Medulla oblongata (tissue), 1 donor: ENCODE measurements at regions not wholly inside any gene's neighbourhood (a gene's known extent, or its start where the extent isn't known, plus 50 kb on each side); places are given as distances from the start of the nearest gene placed in this dataset.

Source experiments
- DNase-seq: peaks from one replicate; pipeline ENCODE4 v3.0.0-alpha.2; 2015; ENCODE audit errors: extremely low spot score

- DNase-seq = no peak
These were observed 315.6 kb upstream of the CITED2 start for GRCh38 chr6:139690007-139690406.

GRCh38 chr6:139687055-139687454, 312.6 kb upstream of the CITED2 start:
- DNase-seq = no peak

DNA sequence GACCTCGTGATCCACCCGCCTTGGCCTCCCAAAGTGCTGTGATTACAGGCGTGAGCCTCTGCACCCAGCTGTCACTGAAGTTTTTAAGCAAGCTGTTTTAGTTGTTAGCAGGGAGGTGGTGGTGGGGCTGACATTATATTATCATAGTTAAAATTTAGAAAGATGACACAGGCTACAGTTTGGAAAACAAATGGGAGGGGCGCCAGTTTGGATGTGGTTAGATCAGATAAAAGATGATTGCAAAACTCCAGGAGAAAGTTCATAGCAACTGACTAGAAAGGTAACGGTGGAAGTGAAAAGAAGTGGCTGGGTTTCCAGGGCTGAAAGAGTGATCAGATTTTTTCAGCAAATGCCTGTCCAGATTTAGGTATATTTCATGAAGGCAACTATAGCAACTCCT, 311.9 kb upstream of the CITED2 start:
- DNase-seq = no peak

GRCh38 chr6:139685009-139685408, 310.6 kb upstream of the CITED2 start:
- DNase-seq = no peak

GRCh38 chr6:139680819-139681218, 306.4 kb upstream of the CITED2 start:
- no peak for DNase-seq

DNA sequence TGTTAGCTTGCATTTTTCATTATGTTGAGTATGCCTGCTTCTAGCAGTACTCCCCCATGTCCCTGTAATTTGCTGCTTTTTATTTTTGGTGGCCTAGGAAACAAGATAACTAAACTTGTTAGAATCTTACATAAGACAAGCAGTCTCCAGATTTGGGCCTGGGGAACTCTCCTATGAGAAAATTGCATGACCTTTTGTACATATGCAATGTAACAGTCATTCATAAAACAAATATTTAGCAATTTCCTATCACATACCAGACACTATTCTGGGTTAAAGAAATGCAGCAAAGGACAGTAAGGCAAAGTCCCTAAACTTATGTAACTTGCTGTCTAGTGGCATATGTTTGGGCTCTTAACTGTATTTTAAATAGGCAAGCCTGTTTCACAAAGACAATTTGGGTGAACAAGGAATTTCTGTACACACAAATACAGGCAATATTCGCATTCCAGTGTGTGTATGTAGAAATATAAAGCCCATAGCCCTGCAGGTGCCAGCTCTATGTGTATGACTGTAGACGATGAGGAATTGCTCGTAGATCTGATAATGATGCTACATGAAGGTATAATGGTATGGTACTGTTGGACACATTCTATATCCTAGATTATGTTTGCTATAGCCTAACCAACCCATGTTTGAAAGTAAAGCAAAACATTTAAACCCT, 305.2 kb upstream of the CITED2 start:
- no peak for DNase-seq

GRCh38 chr6:139676718-139677117, 302.3 kb upstream of the CITED2 start:
- no peak for DNase-seq

GRCh38 chr6:139666284-139666683, 291.8 kb upstream of the CITED2 start:
- DNase-seq = no peak

DNA sequence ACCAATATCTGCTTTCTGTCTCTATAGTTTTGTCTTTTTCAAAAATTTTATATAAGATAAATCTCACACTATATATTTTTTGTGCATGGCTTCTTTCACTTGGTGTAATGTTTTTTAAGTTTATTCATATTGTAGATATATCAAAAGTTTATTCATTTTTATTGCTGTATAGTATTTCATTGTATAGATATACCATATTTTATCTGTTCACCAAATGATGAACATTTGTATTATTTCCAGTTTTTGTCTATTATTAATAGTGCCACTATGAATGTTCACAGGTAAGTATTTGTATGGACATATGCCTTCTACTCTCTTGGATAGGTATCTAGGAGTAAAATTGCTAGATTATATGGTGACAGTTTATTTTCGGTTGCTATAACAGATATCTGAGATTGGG, 289.5 kb upstream of the CITED2 start:
- no peak for DNase-seq

DNA sequence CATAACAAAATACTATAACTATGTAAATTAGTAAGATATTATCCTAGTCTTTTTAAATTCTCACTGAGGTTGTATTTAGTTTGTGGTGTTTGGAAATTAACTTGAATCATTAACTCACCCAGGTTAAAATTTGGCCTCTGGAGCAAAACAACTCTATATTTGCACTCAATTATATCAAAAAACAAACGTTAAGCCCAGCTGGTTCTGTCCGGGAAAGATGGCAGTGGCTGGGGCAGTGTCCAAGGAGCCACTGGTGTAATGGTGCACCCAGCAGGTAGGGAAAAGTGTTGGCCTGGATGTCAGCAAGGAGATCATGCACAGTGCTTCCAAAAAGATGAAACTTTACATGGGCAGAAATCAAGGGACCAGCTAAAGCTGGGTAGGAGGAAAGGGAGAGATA, 285.3 kb upstream of the CITED2 start:
- DNase-seq = no peak

DNA sequence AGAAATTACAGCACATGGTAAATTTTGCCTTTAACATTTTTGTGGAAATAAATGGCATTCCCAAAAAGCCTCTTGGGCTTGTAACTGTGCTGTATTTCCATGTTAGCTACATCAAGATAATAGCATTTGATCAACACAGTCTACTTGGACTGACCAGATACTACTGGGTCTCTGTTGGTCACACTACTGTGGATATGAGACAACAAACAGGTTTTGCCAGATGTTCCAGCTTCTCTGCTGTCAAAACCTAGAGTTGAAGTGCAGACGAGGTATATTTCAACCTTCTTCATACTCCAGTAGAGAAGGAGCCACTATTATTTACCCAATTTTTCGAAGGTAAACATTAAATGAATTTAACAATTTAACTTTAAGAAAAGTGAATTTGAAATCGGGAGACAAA, 284.7 kb upstream of the CITED2 start:
- DNase-seq = no peak

DNA sequence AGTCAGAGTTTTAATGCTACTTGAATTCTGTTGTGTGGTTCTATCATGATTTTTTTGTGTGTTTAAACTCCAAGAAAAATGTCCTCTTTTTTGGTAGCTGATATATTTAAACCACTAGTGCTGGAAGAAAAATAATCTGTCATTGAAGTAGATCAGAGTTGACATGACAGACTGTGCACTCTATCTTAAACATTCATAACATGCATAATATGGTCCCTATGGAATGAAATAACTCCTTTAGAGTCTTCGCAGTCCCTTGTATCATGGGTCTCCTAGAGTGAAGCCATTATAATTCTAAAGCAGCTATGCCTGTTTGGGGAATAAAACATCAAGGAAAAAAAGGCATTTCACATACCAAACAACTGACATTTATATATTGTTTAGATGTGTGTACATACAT, 282.7 kb upstream of the CITED2 start:
- DNase-seq = no peak

DNA sequence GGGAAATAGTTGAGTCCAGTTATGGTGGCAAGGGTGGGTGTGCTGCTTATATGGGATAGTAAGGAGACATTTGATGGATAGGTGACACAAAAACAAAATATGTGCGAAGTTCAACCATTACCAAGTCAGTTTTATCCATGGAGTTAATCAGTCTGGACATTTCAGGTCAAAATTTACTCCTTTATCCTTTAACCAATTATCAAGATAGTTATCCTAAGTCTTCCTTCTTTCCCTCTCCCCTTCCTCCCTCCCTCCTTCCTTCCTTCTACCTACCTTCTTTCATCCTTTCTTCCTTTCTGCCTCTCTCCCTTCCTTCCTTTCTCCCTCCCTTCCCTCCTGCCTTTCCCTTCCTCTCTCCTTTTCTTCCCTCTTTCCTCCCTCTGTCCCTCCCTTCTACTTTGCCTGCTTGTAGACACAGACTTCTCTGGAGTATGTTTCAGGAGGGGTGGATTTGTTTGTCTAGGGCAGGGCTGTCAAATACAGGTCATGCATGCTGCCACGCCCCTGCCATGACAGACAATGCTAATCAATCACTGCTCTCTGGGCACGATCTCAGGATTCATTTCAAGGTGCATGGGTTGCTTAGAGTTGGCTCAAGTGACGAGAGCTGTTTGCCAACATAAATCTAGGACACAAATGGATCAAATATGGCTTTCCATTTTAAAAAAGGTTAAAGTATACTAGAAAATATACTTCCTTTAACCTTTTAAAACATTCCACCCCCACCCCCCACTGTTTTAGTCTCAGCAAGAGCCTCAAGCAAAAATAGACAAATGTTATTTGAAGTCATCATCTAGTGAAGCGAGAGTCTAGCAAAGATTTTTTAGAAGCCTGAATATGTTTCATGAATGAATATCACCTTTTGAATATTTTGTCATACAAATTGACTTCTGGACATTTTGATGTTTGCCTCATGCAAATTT, 281.6 kb upstream of the CITED2 start:
- DNase-seq = no peak

DNA sequence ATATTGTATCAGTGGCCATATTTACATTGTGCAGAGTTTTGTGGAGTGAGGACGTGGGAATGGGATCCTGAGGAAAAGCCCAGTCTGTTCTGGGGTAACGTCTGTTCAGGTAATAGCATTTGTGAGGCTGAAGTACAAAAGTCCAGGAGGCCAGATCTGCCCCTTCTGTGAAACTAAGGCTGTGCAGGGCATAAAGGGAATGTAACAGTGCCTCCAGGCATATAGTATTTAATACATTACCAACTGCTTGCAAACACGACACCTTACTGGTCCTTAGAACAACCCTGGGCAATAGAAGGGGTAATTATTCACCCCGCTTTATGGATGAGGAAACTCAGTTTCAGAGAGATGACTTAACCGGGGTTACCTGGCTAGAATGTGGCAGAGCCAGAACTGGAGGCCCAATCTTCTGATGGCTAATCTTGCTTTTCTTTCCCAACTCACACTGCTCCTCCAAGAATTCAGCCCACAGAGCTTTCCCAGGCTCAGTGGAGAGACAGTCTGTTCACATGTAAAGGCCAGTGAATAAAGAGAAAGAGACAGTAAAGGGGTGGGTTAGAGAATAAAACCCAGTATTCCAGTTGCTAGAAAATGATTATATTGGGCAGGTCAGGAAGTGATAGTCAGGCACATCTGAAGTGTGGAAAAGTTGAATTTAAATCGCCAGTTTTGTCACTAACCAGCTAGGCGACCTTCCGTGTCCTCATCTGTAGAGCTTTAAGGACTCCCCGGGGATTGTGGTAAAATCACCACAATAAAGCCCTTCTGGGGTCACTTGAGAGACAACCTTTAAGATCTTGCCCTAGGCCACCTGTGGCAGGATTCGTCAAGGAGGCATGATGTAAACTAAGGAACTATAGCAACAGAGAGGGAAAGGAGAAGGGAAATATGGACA, 280.7 kb upstream of the CITED2 start:
- no peak for DNase-seq

GRCh38 chr6:139654309-139654708, 279.9 kb upstream of the CITED2 start:
- no peak for DNase-seq

- DNase-seq = no peak
These were observed 278.7 kb upstream of the CITED2 start for GRCh38 chr6:139653111-139653510.

DNA sequence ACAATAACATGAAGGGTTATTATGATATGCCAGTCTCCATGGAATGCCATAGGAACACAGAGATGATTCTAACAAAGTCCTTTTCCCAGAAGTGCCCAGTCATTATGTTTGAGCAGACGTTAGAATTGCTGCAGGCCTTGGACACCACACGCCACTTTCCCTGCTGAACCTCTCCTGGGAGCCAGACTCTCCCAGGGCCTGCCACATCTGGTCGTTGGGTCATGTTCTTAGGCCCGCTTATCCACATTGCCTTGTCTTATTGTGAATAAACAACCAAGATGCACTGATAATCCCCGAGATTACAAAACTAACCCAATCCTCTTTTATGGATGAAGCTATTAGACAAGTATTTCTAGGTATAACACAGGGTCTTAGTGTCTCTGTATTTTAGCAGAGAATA, 276.5 kb upstream of the CITED2 start:
- no peak for DNase-seq

- DNase-seq = no peak
These were observed 275.3 kb upstream of the CITED2 start for GRCh38 chr6:139649732-139650131.

DNA sequence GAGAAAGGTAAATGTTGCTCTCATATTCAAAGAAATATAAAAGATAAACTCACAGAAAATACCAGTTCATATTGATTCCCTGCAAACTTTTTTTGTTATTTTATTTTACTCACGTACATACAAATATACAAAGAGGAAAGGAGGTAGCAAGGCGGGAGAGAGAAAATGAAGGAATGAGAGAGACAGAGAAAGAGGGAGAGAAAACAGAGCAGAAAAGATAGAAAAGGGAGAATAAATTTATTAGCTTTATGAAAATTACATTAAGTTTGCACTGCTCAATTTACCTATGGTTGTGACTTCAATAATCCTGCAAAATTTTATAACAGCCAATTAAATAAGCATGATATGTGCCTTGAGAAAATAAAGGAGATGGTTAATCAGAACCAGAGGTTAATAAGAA, 274.7 kb upstream of the CITED2 start:
- no peak for DNase-seq

- DNase-seq = peak; percentile 33
These were observed 274.1 kb upstream of the CITED2 start for GRCh38 chr6:139648430-139649000.

DNA sequence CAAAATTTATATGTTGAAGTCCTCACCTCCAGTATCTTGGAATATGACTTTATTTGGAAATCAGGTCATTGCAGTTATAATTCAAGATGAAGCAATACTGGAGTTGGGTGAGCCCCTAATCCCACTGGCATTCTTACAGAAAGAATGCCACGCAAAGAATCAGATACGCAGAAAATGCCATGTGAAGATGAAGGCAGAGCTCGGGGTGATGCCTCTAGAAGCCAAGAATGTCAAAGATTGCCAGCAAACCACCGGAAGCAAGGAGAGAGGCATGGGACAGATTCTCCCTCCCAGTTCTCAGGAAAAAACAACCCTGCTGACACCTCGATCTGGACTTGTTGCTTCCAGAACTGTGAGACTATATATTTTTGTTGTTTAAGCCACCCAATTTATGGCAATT, 273.4 kb upstream of the CITED2 start:
- DNase-seq = no peak

- no peak for DNase-seq
These were observed 272.6 kb upstream of the CITED2 start for GRCh38 chr6:139647016-139647415.
